ENCODE measurements at regions not wholly inside any gene's neighbourhood (a gene's known extent, or its start where the extent isn't known, plus 50 kb on each side); places are given as distances from the start of the nearest gene placed in this dataset.

- no peak for TF ChIP-seq CTCF (conservative IDR thresholded peaks at IDR 0.05 in 1 of 2, IDR thresholded peaks at IDR 0.05 in 1 of 2; ENCODE audit: low read depth in 1 of 2, low read length in 2 of 2)
- no peak for TF ChIP-seq EZH2 (IDR thresholded peaks at IDR 0.05; ENCODE audit: low read length, missing control alignments)
- Histone ChIP-seq H3K27me3 (ENCODE audit: control insufficient read depth, insufficient read depth, low read length) (no peaks in the 10 kb centered on the region), H3K4me1 (ENCODE audit: control insufficient read depth, extremely low read depth, insufficient read depth, low read length) (no peaks in the 10 kb centered on the region), H3K4me3 (replicated peaks in 1 of 4; ENCODE audit: control extremely low read depth in 1 of 4, insufficient read depth in 1 of 4, low read depth in 3 of 4, low read length in 4 of 4) (no peak overlapping the region), H3K36me3 (ENCODE audit: control insufficient read depth, insufficient read depth, low read length) (no peaks in the 10 kb centered on the region), H3K4me2 (ENCODE audit: extremely low read depth, insufficient read depth, low read length) (no peak overlapping the region), H3K79me2 (ENCODE audit: control insufficient read depth, insufficient read depth, low read length) (no peaks in the 10 kb centered on the region), H3K9ac (ENCODE audit: insufficient read depth, low read length) (no peak overlapping the region), H4K20me1 (ENCODE audit: control insufficient read depth, extremely low read depth, insufficient read depth, low read length) (no peaks in the 10 kb centered on the region), H3K9me3 (ENCODE audit: control insufficient read depth, insufficient read depth, low read depth, low read length) (no peaks in the 10 kb centered on the region), H2AFZ (ENCODE audit: low read length) (no peak overlapping the region), H3K27ac (ENCODE audit: insufficient read depth, low read length) (no peak overlapping the region)
- peak in 1 of 2 donors; percentile 76 for DNase-seq (ENCODE audit: low read depth in 2 of 2)
Observed at GRCh38 chr5:99000876-99001275, 72.1 kb upstream of the CHD1 start.

GRCh38 chr5:99000221-99000620 lies 71.4 kb upstream of the CHD1 start:
- no peaks in the 10 kb centered on the region for H3K36me3 ChIP-seq (ENCODE audit: control insufficient read depth, insufficient read depth, low read length)
- TF ChIP-seq EZH2 (IDR thresholded peaks at IDR 0.05; ENCODE audit: low read length, missing control alignments): no peak
- no peak for TF ChIP-seq CTCF (conservative IDR thresholded peaks at IDR 0.05 in 1 of 2, IDR thresholded peaks at IDR 0.05 in 1 of 2; ENCODE audit: low read depth in 1 of 2, low read length in 2 of 2)
- H3K4me3 ChIP-seq (replicated peaks in 1 of 4; ENCODE audit: control extremely low read depth in 1 of 4, insufficient read depth in 1 of 4, low read depth in 3 of 4, low read length in 4 of 4): no peak overlapping the region
- no peak overlapping the region for H3K27ac ChIP-seq (ENCODE audit: insufficient read depth, low read length)
- H4K20me1 ChIP-seq (ENCODE audit: control insufficient read depth, extremely low read depth, insufficient read depth, low read length): no peaks in the 10 kb centered on the region
- H2AFZ ChIP-seq (ENCODE audit: low read length): no peak overlapping the region
- H3K4me1 ChIP-seq (ENCODE audit: control insufficient read depth, extremely low read depth, insufficient read depth, low read length): no peaks in the 10 kb centered on the region
- no peak overlapping the region for H3K9ac ChIP-seq (ENCODE audit: insufficient read depth, low read length)
- H3K27me3 ChIP-seq (ENCODE audit: control insufficient read depth, insufficient read depth, low read length): no peaks in the 10 kb centered on the region
- no peaks in the 10 kb centered on the region for H3K9me3 ChIP-seq (ENCODE audit: control insufficient read depth, insufficient read depth, low read depth, low read length)
- no peaks in the 10 kb centered on the region for H3K79me2 ChIP-seq (ENCODE audit: control insufficient read depth, insufficient read depth, low read length)
- no peak for DNase-seq (ENCODE audit: low read depth in 2 of 2)
- H3K4me2 ChIP-seq (ENCODE audit: extremely low read depth, insufficient read depth, low read length): no peak overlapping the region

- H3K36me3 ChIP-seq (ENCODE audit: control insufficient read depth, insufficient read depth, low read length): no peaks in the 10 kb centered on the region
- no peak overlapping the region for H3K4me2 ChIP-seq (ENCODE audit: extremely low read depth, insufficient read depth, low read length)
- no peaks in the 10 kb centered on the region for H3K79me2 ChIP-seq (ENCODE audit: control insufficient read depth, insufficient read depth, low read length)
Observed at GRCh38 chr5:98999631-99000030, 70.8 kb upstream of the CHD1 start.

More at GRCh38 chr5:98999631-99000030, 70.8 kb upstream of the CHD1 start:
- H3K27ac ChIP-seq (ENCODE audit: insufficient read depth, low read length): no peak overlapping the region
- no peak overlapping the region for H2AFZ ChIP-seq (ENCODE audit: low read length)
- TF ChIP-seq CTCF (conservative IDR thresholded peaks at IDR 0.05 in 1 of 2, IDR thresholded peaks at IDR 0.05 in 1 of 2; ENCODE audit: low read depth in 1 of 2, low read length in 2 of 2) (no peak), EZH2 (IDR thresholded peaks at IDR 0.05; ENCODE audit: low read length, missing control alignments) (no peak)
- H4K20me1 ChIP-seq (ENCODE audit: control insufficient read depth, extremely low read depth, insufficient read depth, low read length): no peaks in the 10 kb centered on the region
- DNase-seq (ENCODE audit: low read depth in 2 of 2): no peak
- H3K27me3 ChIP-seq (ENCODE audit: control insufficient read depth, insufficient read depth, low read length): no peaks in the 10 kb centered on the region
- no peaks in the 10 kb centered on the region for H3K9me3 ChIP-seq (ENCODE audit: control insufficient read depth, insufficient read depth, low read depth, low read length)
- H3K9ac ChIP-seq (ENCODE audit: insufficient read depth, low read length): no peak overlapping the region
- no peak overlapping the region for H3K4me3 ChIP-seq (replicated peaks in 1 of 4; ENCODE audit: control extremely low read depth in 1 of 4, insufficient read depth in 1 of 4, low read depth in 3 of 4, low read length in 4 of 4)
- H3K4me1 ChIP-seq (ENCODE audit: control insufficient read depth, extremely low read depth, insufficient read depth, low read length): no peaks in the 10 kb centered on the region

Measured in fibroblast of lung (primary cell).